HEK293T (cell line): ENCODE measurements at regions not wholly inside any gene's neighbourhood (a gene's known extent, or its start where the extent isn't known, plus 50 kb on each side); places are given as distances from the start of the nearest gene placed in this dataset.

Experiments used
- CTCF ChIA-PET: fragments of 350-600 bp; formaldehyde crosslinking; extraction: SDS; loops from one replicate; lab custom pipeline; 2021; ENCODE audit warnings: antibody characterized with exemption, inconsistent platforms; lab: Yijun Ruan, JAX
- POLR2A ChIA-PET: fragments of 350-600 bp; formaldehyde crosslinking; extraction: SDS; loops from one replicate; lab custom pipeline; 2020; ENCODE audit warnings: antibody characterized with exemption, inconsistent platforms; lab: Yijun Ruan, JAX
- DNase-seq: peaks from one replicate; pipeline ENCODE4 v3.0.0; 2012; ENCODE audit warnings: mixed read lengths; ENCODE audit errors: extremely low spot score
- ARNT ChIP-seq: fragments of 450-650 bp; IDR thresholded peaks from 2 replicates; pipeline ENCODE4 v1.6.1; 2017; ENCODE audit warnings: mild to moderate bottlenecking
- BHLHE40 ChIP-seq: fragments of 450-650 bp; IDR thresholded peaks from 2 replicates; pipeline ENCODE4 v1.6.1; 2016; ENCODE audit warnings: mild to moderate bottlenecking, moderate library complexity, borderline replicate concordance
- CTBP1 ChIP-seq: fragments of 450-650 bp; IDR thresholded peaks from 2 replicates; pipeline ENCODE4 v1.6.1; 2016; ENCODE audit warnings: borderline replicate concordance
- ELF4 ChIP-seq: fragments of 450-650 bp; IDR thresholded peaks from 2 replicates; pipeline ENCODE4 v1.6.1; 2017; ENCODE audit warnings: antibody characterized with exemption
- FOXA1 ChIP-seq: fragments of 450-650 bp; IDR thresholded peaks from 2 replicates; pipeline ENCODE4 v1.6.1; 2016; ENCODE audit warnings: mild to moderate bottlenecking
- FOXK2 ChIP-seq: fragments of 450-650 bp; IDR thresholded peaks from 2 replicates; pipeline ENCODE4 v1.6.1; 2016; ENCODE audit warnings: mild to moderate bottlenecking
- FOXM1 ChIP-seq: fragments of 450-650 bp; IDR thresholded peaks from 2 replicates; pipeline ENCODE4 v1.6.1; 2017; ENCODE audit warnings: mild to moderate bottlenecking, borderline replicate concordance
- HDGF ChIP-seq: fragments of 450-650 bp; IDR thresholded peaks from 2 replicates; pipeline ENCODE4 v1.6.1; 2017; ENCODE audit warnings: antibody characterized with exemption, borderline replicate concordance
- L3MBTL2 ChIP-seq: fragments of 450-650 bp; conservative IDR thresholded peaks from 2 replicates; pipeline ENCODE4 v1.6.1; 2016; ENCODE audit warnings: mild to moderate bottlenecking
- LEF1 ChIP-seq: fragments of 450-650 bp; IDR thresholded peaks from 2 replicates; pipeline ENCODE4 v1.6.1; 2017; ENCODE audit warnings: mild to moderate bottlenecking, borderline replicate concordance
- NFRKB ChIP-seq: fragments of 450-650 bp; IDR thresholded peaks from 2 replicates; pipeline ENCODE4 v1.6.1; 2016; ENCODE audit warnings: mild to moderate bottlenecking, moderate library complexity
- PKNOX1 ChIP-seq: fragments of 450-650 bp; IDR thresholded peaks from 2 replicates; pipeline ENCODE4 v1.6.1; 2016
- SP1 ChIP-seq: fragments of 450-650 bp; IDR thresholded peaks from 2 replicates; pipeline ENCODE4 v1.6.1; 2017
- SUZ12 ChIP-seq: fragments of 450-650 bp; IDR thresholded peaks from 2 replicates; pipeline ENCODE4 v1.6.1; 2016; ENCODE audit warnings: mild to moderate bottlenecking
- TARDBP ChIP-seq: fragments of 450-650 bp; IDR thresholded peaks from 2 replicates; pipeline ENCODE4 v1.6.1; 2016
- ZNF384 ChIP-seq: fragments of 450-650 bp; IDR thresholded peaks from 2 replicates; pipeline ENCODE4 v1.6.1; 2016

DNA sequence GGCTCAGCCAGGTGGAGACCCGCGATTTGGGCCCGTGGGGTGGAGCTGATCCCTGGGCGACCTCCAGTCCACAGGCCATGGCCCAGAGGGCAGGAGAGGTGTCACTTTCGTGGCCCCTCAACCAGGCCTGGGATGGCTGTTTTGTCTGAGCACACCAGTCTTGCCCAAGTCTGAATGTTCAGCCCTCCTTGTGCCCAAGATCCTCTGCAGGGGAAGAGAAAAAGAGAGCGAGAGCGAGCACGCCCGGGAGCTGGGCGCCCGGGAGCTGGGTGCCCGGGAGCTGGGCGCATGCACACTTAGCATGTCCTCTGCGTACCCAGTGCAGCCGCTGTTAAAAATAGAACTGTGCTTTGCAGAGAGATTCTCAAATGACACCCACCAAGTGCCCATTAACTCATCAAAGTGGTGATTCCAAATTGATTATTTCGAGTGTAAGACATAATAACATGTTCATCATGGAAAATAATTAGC is 403.3 kb upstream of the TNRC6C start:
- no peak for DNase-seq
- POLR2A ChIA-PET = no interaction called here
- CTCF ChIA-PET = no interaction called here
- TF ChIP-seq PKNOX1 = no peak
- no peak for TF ChIP-seq TARDBP
- no peak for TF ChIP-seq L3MBTL2
- TF ChIP-seq LEF1 = no peak
- no peak for TF ChIP-seq HDGF
- TF ChIP-seq FOXK2 = no peak
- no peak for TF ChIP-seq BHLHE40
- TF ChIP-seq FOXM1 = no peak
- TF ChIP-seq ZNF384 = no peak
- no peak for TF ChIP-seq ELF4
- no peak for TF ChIP-seq SP1
- no peak for TF ChIP-seq NFRKB
- TF ChIP-seq SUZ12 = no peak
- no peak for TF ChIP-seq ARNT
- no peak for TF ChIP-seq CTBP1
- TF ChIP-seq FOXA1 = no peak

- DNase-seq = no peak
- no peak for TF ChIP-seq TARDBP
- TF ChIP-seq SP1 = no peak
- TF ChIP-seq SUZ12 = no peak
- TF ChIP-seq L3MBTL2 = no peak
- no peak for TF ChIP-seq PKNOX1
- TF ChIP-seq NFRKB = no peak
- TF ChIP-seq FOXK2 = no peak
- no peak for TF ChIP-seq HDGF
- TF ChIP-seq FOXM1 = no peak
- TF ChIP-seq LEF1 = no peak
- no peak for TF ChIP-seq ARNT
- no peak for TF ChIP-seq ZNF384
- TF ChIP-seq BHLHE40 = no peak
- no peak for TF ChIP-seq FOXA1
- no peak for TF ChIP-seq ELF4
- no peak for TF ChIP-seq CTBP1
- ChIA-PET POLR2A (no interaction called here), CTCF (no interaction called here)
Measured at GRCh38 chr17:77555741-77556291, 402.7 kb upstream of the TNRC6C start.

GRCh38 chr17:77556383-77557061 is 402.0 kb upstream of the TNRC6C start:
- no peak for DNase-seq
- ChIA-PET CTCF (no interaction called here), POLR2A (no interaction called here)
- TF ChIP-seq L3MBTL2 (no peak), BHLHE40 (no peak), ARNT (no peak), FOXA1 (no peak), SUZ12 (no peak), ELF4 (no peak)

- TF ChIP-seq FOXM1 (no peak), CTBP1 (no peak), SP1 (no peak), ELF4 (no peak), LEF1 (no peak), SUZ12 (no peak), NFRKB (no peak), L3MBTL2 (no peak), FOXK2 (no peak), FOXA1 (no peak), ARNT (no peak), PKNOX1 (no peak)
- POLR2A ChIA-PET = no interaction called here
- CTCF ChIA-PET = no interaction called here
- DNase-seq = no peak
Measured at GRCh38 chr17:77558846-77559626, 399.5 kb upstream of the TNRC6C start.

- ChIA-PET CTCF (no interaction called here), POLR2A (no interaction called here)
- no peak for DNase-seq
- no peak for TF ChIP-seq FOXA1
- TF ChIP-seq FOXM1 = no peak
- TF ChIP-seq CTBP1 = no peak
- no peak for TF ChIP-seq TARDBP
- no peak for TF ChIP-seq ELF4
- TF ChIP-seq HDGF = no peak
- no peak for TF ChIP-seq LEF1
- TF ChIP-seq BHLHE40 = no peak
- TF ChIP-seq FOXK2 = no peak
- TF ChIP-seq ARNT = no peak
Measured at GRCh38 chr17:77560381-77560780, 398.1 kb upstream of the TNRC6C start.
